ENCODE measurements at regions not wholly inside any gene's neighbourhood (a gene's known extent, or its start where the extent isn't known, plus 50 kb on each side); places are given as distances from the start of the nearest gene placed in this dataset.

GRCh38 chr5:74497706-74498105 is 142.8 kb downstream of the ENC1 start:
- no peak for DNase-seq

DNA sequence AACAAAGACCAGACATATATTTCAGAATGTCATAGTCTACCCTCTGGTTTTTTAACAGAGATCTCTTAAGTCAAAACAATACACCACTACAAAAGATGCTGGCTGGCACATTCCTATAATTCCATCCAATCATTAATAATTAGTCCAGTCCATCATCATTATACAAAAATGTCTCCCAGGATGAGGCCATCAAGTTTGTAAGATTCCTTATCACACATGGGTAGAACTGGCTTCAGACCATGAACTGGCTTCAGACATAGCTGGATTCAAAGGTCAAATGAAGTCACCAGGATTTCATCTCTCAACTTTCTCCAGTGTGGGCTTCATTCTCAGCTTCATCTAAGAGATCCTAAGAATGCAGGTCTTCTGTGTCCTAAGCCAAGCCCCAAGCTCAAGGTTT is 147.1 kb downstream of the ENC1 start:
- DNase-seq, result no peak

- no peak for DNase-seq
Measured at GRCh38 chr5:74492230-74492629, 148.3 kb downstream of the ENC1 start.

GRCh38 chr5:74491586-74491985 is 148.9 kb downstream of the ENC1 start:
- no peak for DNase-seq

GRCh38 chr5:74490814-74491213 is 149.7 kb downstream of the ENC1 start:
- no peak for DNase-seq

- DNase-seq, result no peak
Measured at GRCh38 chr5:74482990-74483389, 157.5 kb downstream of the ENC1 start.

GRCh38 chr5:74482523-74482922 is 158.0 kb downstream of the ENC1 start:
- no peak for DNase-seq

DNA sequence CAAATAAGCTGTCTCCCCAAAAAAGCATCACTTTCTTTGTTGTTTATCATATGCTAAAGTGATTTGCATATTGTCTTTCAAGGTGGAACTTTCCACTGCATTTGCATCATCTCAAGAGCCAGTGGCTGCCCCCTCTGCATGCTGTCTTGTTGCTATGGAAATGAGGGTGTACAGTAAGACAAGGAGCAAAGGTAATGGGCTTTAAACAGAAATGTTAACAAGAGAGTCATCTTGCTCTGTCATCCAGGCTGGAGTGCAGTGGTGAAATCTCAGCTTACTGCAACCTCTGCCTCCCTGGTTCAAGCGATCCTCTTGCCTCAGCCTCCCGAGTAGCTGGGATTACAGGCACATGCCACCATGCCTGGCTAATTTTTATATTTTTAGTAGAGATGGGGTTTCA is 159.2 kb downstream of the ENC1 start:
- peak; percentile 72 for DNase-seq

DNA sequence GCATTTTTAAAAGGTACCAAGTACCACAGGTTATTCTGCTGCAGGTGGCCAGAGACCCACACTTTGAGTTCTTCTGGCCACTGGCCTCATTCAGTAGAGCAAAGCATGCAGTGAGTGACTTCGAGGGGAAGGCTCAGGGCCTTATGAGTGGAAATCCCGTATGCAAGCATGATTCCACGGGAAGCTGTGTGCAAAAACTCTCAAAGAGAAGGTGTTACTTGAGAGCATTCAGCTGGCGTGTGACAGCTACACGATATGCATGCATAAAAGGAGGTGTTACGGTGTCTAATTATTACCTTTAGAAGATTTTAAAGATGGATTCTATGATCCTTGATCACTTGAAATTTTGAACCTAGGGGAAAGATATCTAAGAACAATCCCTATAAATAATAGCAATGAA is 160.3 kb downstream of the ENC1 start:
- DNase-seq, result no peak

DNA sequence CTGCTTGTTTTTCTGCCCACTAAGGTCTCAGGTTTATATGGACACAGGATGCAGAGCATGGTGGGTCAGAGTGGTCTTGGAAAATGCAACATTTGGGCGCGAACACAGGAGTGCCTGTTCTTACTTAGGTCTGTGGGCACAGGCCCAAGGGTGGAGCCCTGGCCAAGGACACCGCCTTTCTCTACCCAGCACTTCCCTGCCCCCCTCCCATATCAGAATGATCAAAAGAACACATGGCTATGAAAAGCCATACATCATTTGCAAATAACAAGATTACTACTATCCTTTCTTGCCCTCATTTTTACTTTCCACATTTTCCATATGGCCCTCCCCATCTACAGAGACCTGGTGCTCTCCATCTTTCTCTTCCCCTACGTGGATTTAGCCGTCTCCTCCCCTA is 162.2 kb downstream of the ENC1 start:
- DNase-seq, result no peak

DNA sequence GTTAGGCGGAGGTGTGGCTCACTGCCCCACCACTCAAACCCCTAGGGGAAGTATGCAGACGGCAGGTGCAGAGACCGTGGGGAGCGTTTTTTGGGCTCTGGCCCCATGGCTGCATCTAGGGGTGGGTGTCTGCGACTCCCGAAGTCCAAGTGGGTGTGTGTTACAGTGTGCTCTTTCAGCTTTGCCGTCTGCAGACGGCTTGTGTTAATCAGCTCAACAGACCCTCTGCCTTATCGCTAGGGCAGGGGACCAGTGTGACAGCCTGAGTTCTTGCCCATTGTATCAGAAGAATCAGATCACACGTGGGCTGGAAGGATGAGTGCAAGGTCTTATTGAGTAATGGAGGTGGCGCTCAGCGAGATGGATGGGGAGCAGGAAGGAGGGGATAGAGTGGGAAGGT is 162.8 kb downstream of the ENC1 start:
- DNase-seq, result no peak

DNA sequence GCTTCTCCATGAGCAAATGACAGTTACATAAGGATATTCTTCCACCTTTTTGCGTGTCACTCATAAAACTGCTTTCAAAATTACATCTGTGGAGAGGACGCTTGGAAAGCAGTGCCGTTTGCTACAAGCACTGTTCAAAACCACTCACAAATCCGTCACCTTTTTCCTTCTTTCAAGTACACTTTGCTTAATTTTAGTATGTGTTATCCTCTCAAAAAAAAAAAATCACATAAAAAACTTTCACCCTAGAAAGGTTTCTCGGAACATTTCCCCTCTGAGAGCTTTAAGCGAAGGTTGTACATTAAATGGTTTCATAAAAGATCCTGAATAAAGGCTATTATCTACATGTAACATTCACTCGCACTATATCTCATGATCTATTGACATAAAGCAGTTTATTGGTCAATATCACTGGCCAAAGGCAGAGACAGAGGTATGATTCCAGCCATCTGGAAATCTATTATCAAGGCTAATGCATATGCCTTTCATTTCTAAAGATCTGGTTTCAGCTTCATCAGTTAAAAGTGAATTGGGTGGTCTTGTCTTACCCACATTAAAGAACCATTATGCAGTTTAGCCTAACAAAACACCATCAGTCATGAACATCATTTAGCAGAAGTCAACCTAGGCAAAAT is 163.6 kb downstream of the ENC1 start:
- no peak for DNase-seq

DNA sequence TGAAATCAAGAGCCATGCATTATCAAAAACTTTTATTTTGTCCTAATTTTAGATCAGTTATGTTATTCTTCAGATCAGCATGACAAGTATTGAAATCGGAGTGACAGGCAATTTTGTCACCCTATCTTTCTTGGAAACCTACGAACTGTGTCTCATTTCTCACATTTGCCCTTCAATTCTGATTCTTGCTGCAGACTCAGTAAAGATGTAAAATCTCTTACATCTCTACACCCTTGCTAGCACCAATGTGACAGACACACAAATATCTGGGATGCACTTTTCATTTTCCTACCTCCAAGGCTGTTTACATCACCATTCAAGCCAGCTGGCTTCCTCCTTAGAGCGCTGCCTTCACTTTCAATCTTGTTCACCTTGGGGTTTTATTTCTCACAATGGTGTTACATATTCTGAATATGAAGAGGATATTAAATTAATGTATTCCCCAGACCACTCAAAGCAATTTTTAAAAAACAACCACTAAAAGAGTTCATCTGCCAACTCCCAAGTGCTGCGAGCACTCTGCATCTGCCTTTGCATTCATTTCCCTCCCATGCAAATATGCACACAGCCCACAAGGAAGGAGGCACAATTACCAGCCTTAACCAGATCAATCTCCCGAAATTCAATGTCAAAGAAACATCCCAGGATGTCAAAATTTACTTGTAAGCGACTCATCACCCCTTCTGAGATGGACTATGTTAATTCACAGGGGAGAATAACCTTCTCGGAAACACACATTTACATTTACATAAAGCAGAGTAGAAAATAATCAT is 164.3 kb downstream of the ENC1 start:
- peak; percentile 73 for DNase-seq

GRCh38 chr5:74471875-74472274 is 168.7 kb downstream of the ENC1 start:
- no peak for DNase-seq

DNA sequence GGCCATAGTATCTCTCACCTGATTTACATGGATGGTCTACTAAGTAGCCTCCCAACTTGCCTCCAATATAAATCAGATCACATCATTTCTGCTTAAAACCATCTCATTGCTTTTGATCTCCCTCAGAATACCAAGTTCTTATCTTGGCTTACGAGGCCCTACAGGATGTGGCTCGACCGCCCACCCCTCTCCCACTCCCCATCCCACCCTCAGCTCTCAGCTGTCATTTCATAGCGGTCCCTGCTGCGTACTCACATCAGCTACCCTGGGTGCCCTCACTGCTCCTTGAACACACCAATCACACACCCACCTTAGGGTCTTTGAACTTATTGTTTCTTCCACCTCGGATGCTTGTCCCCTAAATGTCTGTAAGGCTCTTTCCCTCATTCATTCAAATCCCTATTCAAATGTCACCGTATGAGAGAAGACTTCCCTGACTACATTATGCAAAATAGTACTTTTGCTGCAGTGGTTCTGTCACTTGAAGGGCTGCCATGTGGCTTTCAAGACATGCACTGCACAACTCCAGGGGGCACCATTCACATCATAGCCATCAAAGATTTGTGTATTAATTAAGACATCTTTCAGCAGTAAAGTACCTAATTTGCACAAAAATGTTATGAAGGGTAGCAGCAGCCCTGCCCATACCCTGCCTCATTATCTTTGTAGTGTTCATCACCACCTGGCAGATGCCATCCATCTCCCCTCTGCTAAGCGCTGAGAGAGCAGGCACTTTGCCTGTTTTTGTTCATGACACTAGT is 171.1 kb downstream of the ENC1 start:
- peak; percentile 38 for DNase-seq

GRCh38 chr5:74468421-74468820 is 172.1 kb downstream of the ENC1 start:
- no peak for DNase-seq

DNA sequence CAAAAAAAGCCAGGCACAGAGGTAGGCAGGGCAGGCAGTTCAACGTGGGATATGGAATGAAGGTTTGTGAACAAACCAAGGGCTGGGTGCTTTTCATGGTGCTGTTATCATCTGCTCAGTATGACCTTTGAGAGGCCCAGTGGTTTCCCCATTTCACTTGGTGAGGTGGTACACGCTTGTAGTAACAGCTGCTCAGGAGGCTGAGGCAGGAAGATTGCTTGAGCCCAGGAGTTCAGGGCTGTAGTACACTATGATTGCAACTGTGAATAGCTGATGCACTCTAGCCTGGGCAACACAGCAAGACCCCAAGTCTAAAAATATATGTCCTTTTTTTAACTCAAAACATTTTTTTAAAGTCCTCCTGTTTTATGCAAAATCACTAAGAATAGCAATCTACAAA is 174.8 kb downstream of the ENC1 start:
- DNase-seq, result no peak

DNA sequence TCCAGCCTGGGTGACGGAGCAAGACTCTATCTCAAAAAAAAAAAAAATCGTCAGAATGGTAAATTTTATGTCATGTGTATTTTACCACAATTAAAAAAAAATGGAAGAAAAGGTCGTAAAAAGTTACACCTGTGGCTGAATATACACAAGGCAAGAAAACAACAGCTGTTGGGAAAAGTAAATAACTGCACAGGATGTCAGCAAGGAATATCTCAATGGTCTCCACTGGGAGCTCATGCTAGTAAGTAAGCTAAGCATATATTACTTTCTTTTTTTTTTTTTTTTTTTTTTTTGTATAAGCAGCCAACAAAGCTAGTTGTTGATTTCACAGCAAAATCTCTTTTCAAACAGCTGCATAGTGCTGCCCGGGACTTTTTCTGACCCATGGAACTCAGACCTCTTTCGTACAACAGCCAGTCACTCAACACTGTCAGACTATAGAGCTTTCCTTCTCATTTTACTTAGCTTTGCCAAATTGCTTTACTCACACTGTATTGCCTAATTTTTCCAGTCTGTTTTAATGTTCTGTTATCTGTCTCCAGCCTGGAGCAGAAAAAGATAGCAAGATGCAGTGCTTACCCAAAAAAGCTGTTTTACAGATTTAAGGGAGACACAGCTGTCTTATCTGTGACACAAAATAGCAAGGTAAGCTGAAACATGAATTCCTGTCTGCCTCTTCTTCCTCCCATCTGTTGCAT is 175.9 kb downstream of the ENC1 start:
- DNase-seq, result no peak

DNA sequence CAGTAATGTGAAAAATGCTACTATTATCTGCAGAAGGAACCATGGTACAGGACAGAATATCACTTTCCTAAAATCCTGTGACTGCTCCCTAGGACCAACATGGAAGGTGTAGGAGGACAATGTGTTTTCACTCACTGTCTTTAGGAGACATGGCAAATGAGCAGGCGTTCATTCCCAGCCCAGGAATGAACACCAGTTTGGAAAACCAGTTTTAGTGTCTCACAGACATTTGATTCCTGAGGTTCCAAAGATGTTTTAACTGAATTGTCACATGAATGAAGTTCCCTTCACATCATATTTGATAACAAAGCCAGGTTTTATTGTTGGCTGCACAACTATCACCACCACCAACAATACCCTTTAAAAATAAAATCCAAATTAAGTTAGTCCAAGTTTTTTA is 178.2 kb downstream of the ENC1 start:
- no peak for DNase-seq

DNA sequence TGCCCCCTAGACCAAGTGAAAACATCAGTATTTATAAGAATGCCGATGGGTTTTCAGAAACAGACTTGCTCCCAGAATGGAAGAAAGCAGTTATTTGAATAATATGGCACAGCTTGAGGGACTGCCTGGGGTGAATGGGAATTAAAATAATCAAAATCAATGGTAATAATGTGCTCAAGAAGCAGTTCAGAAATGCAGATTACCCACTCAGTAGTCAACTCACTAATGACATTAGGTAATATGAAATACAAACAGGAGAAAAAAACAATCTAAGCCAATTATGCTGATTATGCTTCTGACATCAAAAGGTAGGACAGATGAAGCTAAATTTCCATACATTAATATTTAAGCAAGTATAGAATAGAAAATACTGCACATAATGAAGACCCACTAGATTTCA is 179.3 kb downstream of the ENC1 start:
- no peak for DNase-seq

GRCh38 chr5:74460694-74461093 is 179.8 kb downstream of the ENC1 start:
- DNase-seq, result no peak

DNA sequence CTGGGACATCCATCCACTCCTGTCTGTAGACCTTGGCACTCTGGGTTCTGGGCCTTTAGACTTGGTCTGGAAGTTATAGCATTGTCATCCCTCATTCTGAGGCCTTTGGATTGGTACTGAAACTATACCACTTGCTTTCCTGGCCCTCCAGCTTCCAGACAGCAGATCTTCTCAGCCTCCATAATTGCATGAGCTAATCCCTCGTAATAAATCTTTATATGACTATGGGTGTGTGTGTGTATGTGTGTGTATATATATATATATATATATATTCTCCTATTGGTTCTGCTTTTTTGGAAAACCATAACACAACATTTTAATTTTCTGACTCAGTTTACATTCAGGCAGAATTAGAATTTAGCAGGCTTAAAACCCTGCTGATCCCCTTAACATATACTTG is 180.5 kb downstream of the ENC1 start:
- no peak for DNase-seq

DNA sequence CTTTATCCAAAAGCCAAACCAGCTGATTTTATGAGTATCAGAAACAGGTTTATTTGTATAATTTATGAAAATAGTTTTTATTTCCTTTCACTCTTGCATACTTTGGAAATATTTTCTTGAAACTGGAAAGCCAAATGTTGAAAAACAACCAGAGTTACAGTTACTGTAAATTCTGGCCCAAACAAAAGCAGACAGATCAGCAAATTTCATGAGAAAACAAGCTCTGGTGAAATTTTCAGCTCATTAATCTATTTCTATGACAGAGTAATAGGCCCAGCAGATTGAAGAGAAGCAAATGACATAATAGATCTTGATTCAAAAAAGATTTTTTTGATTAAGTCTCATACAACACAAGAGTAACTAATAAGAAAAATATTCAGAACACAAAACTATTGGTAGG is 182.7 kb downstream of the ENC1 start:
- DNase-seq, result no peak

Data from NCI-H526 treated with DMSO at 0.1 percent for 48 hours (cell line).